Endothelial cell of umbilical vein (primary cell): ENCODE measurements at regions not wholly inside any gene's neighbourhood (a gene's known extent, or its start where the extent isn't known, plus 50 kb on each side); places are given as distances from the start of the nearest gene placed in this dataset.

Source experiments
- BruUV-seq: library from RNA; stranded (reverse); fragments of 400-500 nt; replicated peaks from 2 replicates; lab custom pipeline; 2021; lab: Mats Ljungman, UMichigan
- CTCF ChIA-PET: fragments of 300-600, 350-600 bp; sonication (Branson Sonifier 250); formaldehyde crosslinking; loops from one replicate; lab custom pipeline; 2021; ENCODE audit warnings: antibody characterized with exemption, inconsistent platforms; lab: Charles Lee
- POLR2A ChIA-PET: fragments of 300-600, 350-600 bp; sonication (Branson Sonifier 250); formaldehyde crosslinking; loops from one replicate; lab custom pipeline; 2021; ENCODE audit warnings: antibody characterized with exemption, inconsistent platforms; lab: Charles Lee
- DNase-seq: peaks from one replicate; pipeline ENCODE4 v3.0.0-alpha.2; 2011; ENCODE audit warnings: low read depth, low spot score
- FAIRE-seq: peaks from 2 replicates; lab custom pipeline; 2011; peaks lifted over from hg19 to GRCh38; lab: Jason Lieb, UNC
- H2AFZ ChIP-seq: 2 replicates; pipeline ENCODE4 v1.6.0; 2012; ENCODE audit warnings: low read depth, low read length, control low read depth, inconsistent platforms
- H3K27ac ChIP-seq: 2 replicates; pipeline ENCODE4 v1.5.1; 2011; ENCODE audit warnings: low read depth, mild to moderate bottlenecking, control low read depth, low read length, moderate library complexity; ENCODE audit not compliant: insufficient read depth
- H3K27me3 ChIP-seq, 2 experiments: 2 replicates each; pipeline versions ENCODE4 v1.6.0 to v1.6.1; 2011; ENCODE audit warnings: low read length in 2 of 2, mixed read lengths in 1 of 2; ENCODE audit not compliant: control insufficient read depth in 2 of 2, insufficient read depth in 2 of 2
- H3K36me3 ChIP-seq, 2 experiments: 2 replicates in 1 of 2; 3 replicates in 1 of 2; pipeline ENCODE4 v1.5.1; 2011; ENCODE audit warnings: low read length in 2 of 2, mild to moderate bottlenecking in 1 of 2, moderate library complexity in 1 of 2; ENCODE audit not compliant: control insufficient read depth in 2 of 2, insufficient read depth in 2 of 2; ENCODE audit errors: extremely low read depth in 1 of 2
- H3K4me1 ChIP-seq: 3 replicates; pipeline ENCODE4 v1.5.1; 2011; ENCODE audit warnings: mild to moderate bottlenecking, low read length; ENCODE audit not compliant: control insufficient read depth, insufficient read depth; ENCODE audit errors: extremely low read depth
- H3K4me2 ChIP-seq: 2 replicates; pipeline ENCODE4 v1.6.1; 2011; ENCODE audit warnings: low read length, control low read depth, mixed read lengths; ENCODE audit not compliant: insufficient read depth
- H3K4me3 ChIP-seq, 3 experiments: fragments of 200-600 bp in 1 of 3; sonication (generic), shearing (Covaris generic) in 1 of 3; replicated peaks in 1 of 3; 2 replicates each; pipeline ENCODE4 v1.5.1; 2011 to 2016; ENCODE audit warnings: control low read depth in 3 of 3, low read length in 3 of 3, mild to moderate bottlenecking in 2 of 3, inconsistent platforms in 1 of 3, low read depth in 1 of 3, moderate library complexity in 1 of 3; ENCODE audit not compliant: insufficient read depth in 1 of 3
- H3K79me2 ChIP-seq: 2 replicates; pipeline ENCODE4 v1.6.0; 2012; ENCODE audit warnings: low read length, inconsistent platforms; ENCODE audit not compliant: control insufficient read depth, insufficient read depth
- H3K9ac ChIP-seq: replicated peaks from 2 replicates; pipeline ENCODE3; 2011; ENCODE audit warnings: low read length, control low read depth; ENCODE audit not compliant: insufficient read depth; ENCODE audit errors: extremely low read depth
- H3K9me1 ChIP-seq: replicated peaks from 3 replicates; pipeline ENCODE4 v1.6.0; 2011; ENCODE audit warnings: mild to moderate bottlenecking, low read length; ENCODE audit not compliant: control insufficient read depth, insufficient read depth; ENCODE audit errors: extremely low read depth
- H3K9me3 ChIP-seq: replicated peaks from 2 replicates; pipeline ENCODE4 v1.5.1; 2012; ENCODE audit warnings: low read length, inconsistent platforms; ENCODE audit not compliant: control insufficient read depth, insufficient read depth
- H4K20me1 ChIP-seq: replicated peaks from 2 replicates; pipeline ENCODE3; 2011; ENCODE audit warnings: mild to moderate bottlenecking, low read length; ENCODE audit not compliant: control insufficient read depth, insufficient read depth; ENCODE audit errors: extremely low read depth
- EZH2 ChIP-seq: IDR thresholded peaks from 2 replicates; pipeline ENCODE4 v1.6.1; 2012; ENCODE audit warnings: borderline replicate concordance, low read depth, mild to moderate bottlenecking, moderate library complexity, low read length, inconsistent platforms; ENCODE audit not compliant: severe bottlenecking
- FOS ChIP-seq: IDR thresholded peaks from 2 replicates; pipeline ENCODE4 v1.6.1; 2011; ENCODE audit warnings: mild to moderate bottlenecking, low read length, moderate library complexity, borderline replicate concordance; ENCODE audit not compliant: insufficient read depth
- GATA2 ChIP-seq: IDR thresholded peaks from 2 replicates; pipeline ENCODE4 v1.7.0; 2011; ENCODE audit warnings: low read depth, mild to moderate bottlenecking, moderate library complexity, mixed read lengths, low read length; ENCODE audit not compliant: insufficient read length, insufficient read depth
- JUN ChIP-seq: IDR thresholded peaks from 2 replicates; pipeline ENCODE4 v1.6.1; 2011; ENCODE audit warnings: borderline replicate concordance, low read depth; ENCODE audit not compliant: insufficient read length, insufficient read depth
- MYC ChIP-seq: IDR thresholded peaks from one replicate; pipeline ENCODE4 v1.6.1; 2011; ENCODE audit warnings: mild to moderate bottlenecking, low read depth, low read length
- POLR2A ChIP-seq: IDR thresholded peaks from 2 replicates; pipeline ENCODE4 v1.6.1; 2012; ENCODE audit warnings: low read depth, mild to moderate bottlenecking, control low read depth, low read length
- POLR2AphosphoS5 ChIP-seq: IDR thresholded peaks from 2 replicates; pipeline ENCODE4 v1.6.1; 2012; ENCODE audit warnings: low read depth, mild to moderate bottlenecking, control low read depth, low read length, moderate library complexity; ENCODE audit not compliant: insufficient read depth
- dilution Hi-C: fragments of 300-500 bp; cut with MboI; formaldehyde crosslinking; loops from one replicate; pipeline ENCODE4 v1.15.0; 2019; ENCODE audit warnings: low sequenced_read_pairs; ENCODE audit not compliant: extremely low pct_ligation_motif_present
- intact Hi-C: fragments of 100-400 bp; cut with micrococcal nuclease; formaldehyde crosslinking; loops from one replicate; pipeline ENCODE4 v1.10.0; 2022
- TF ChIP-seq, protein P1 (sequence below), 2 donors: IDR thresholded peaks; 1 replicate in 1 of 2; 2 replicates in 1 of 2; pipeline ENCODE4 v1.5.1; 2011; ENCODE audit warnings: low read length in 2 of 2, mild to moderate bottlenecking in 2 of 2, moderate library complexity in 2 of 2, control low read depth in 1 of 2, inconsistent platforms in 1 of 2, low read depth in 1 of 2; ENCODE audit not compliant: insufficient read depth in 1 of 2; ENCODE audit errors: extremely low read depth in 1 of 2
- TF ChIP-seq, protein P2 (sequence below): IDR thresholded peaks from 2 replicates; pipeline ENCODE4 v1.6.1; 2011; ENCODE audit not compliant: insufficient read depth, insufficient read length

DNA sequence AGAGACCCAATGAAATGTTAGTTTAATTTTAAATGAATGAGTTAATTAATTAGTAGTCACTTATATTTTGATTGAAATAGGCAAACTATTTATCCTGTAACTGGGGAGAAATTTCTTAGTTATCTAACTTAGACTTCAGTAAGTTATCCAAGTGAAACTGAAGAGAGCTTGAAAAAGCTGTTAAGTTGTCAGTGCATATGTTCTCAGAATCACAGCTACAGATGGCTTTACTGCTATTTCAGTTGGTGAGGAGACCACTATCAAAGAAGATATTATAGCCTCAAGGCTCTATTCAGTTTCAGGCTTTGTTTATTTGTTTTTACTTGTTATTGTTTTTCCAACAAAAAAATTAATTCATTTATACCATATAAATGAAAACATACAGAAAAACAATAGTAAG, 404.1 kb downstream of the C6orf118 start:
- Histone ChIP-seq H3K79me2 (no peaks in the 10 kb centered on the region), H3K4me1 (no peaks in the 10 kb centered on the region), H3K27me3 (no peaks in the 10 kb centered on the region), H3K9ac (no peak overlapping the region), H3K4me2 (no peak overlapping the region), H3K27ac (no peak overlapping the region), H3K9me1 (no peaks in the 10 kb centered on the region), H3K4me3 (no peak overlapping the region), H3K36me3 (no peaks in the 10 kb centered on the region), H4K20me1 (no peaks in the 10 kb centered on the region), H3K9me3 (peaks cover 2% of the 10 kb centered on the region), H2AFZ (no peak overlapping the region)
- FAIRE-seq (no peak), DNase-seq (no peak)
- intact Hi-C loops, result no loop called here
- dilution Hi-C loops, result no loop called here
- TF ChIP-seq, protein P1, sequence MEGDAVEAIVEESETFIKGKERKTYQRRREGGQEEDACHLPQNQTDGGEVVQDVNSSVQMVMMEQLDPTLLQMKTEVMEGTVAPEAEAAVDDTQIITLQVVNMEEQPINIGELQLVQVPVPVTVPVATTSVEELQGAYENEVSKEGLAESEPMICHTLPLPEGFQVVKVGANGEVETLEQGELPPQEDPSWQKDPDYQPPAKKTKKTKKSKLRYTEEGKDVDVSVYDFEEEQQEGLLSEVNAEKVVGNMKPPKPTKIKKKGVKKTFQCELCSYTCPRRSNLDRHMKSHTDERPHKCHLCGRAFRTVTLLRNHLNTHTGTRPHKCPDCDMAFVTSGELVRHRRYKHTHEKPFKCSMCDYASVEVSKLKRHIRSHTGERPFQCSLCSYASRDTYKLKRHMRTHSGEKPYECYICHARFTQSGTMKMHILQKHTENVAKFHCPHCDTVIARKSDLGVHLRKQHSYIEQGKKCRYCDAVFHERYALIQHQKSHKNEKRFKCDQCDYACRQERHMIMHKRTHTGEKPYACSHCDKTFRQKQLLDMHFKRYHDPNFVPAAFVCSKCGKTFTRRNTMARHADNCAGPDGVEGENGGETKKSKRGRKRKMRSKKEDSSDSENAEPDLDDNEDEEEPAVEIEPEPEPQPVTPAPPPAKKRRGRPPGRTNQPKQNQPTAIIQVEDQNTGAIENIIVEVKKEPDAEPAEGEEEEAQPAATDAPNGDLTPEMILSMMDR (IDR thresholded peaks at IDR 0.05; ENCODE audit: extremely low read depth in 1 of 2, insufficient read depth in 1 of 2, low read depth in 1 of 2, low read length in 2 of 2), result no peak
- no peak for TF ChIP-seq JUN
- TF ChIP-seq GATA2, result no peak
- no peak for TF ChIP-seq POLR2AphosphoS5
- no peak for TF ChIP-seq EZH2
- TF ChIP-seq MYC, result no peak
- no peak for TF ChIP-seq POLR2A
- no peak for TF ChIP-seq FOS
- TF ChIP-seq, protein P2, sequence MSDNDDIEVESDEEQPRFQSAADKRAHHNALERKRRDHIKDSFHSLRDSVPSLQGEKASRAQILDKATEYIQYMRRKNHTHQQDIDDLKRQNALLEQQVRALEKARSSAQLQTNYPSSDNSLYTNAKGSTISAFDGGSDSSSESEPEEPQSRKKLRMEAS, result no peak
- POLR2A ChIA-PET, result no interaction called here
- no TSS peak for BruUV-seq
- CTCF ChIA-PET, result no interaction called here
